IMR-90 (cell line): ENCODE measurements at regions not wholly inside any gene's neighbourhood (a gene's known extent, or its start where the extent isn't known, plus 50 kb on each side); places are given as distances from the start of the nearest gene placed in this dataset.

Experiments used
- ATAC-seq: fragments of 200-7000 bp; cut with Tn5 transposase; 2 replicates; pipeline ENCODE4 v1.9.1; 2020; ENCODE audit warnings: low read depth, mild to moderate bottlenecking, moderate library complexity
- BruUV-seq: library from RNA; stranded (reverse); fragments of 400-500 nt; replicated peaks from 2 replicates; lab custom pipeline; 2021; lab: Mats Ljungman, UMichigan
- CTCF ChIA-PET: fragments of 300-600 bp; formaldehyde crosslinking; extraction: SDS; loops from one replicate; lab custom pipeline; 2021; ENCODE audit warnings: antibody characterized with exemption; lab: Yijun Ruan, JAX
- POLR2A ChIA-PET: fragments of 300-600 bp; sonication (Branson Sonifier 250); formaldehyde crosslinking; loops from one replicate; lab custom pipeline; 2022; ENCODE audit warnings: antibody characterized with exemption; ENCODE audit not compliant: unreplicated experiment; lab: Charles Lee
- DNase-seq: peaks from one replicate; pipeline ENCODE4 v3.0.0; 2013
- H2AFZ ChIP-seq: replicated peaks from 2 replicates; pipeline ENCODE3; 2013; ENCODE audit warnings: low read length, mild to moderate bottlenecking; ENCODE audit not compliant: poor library complexity
- H2AK5ac ChIP-seq: 2 replicates; pipeline ENCODE4 v1.6.1; 2013; ENCODE audit warnings: low read depth, low read length, inconsistent platforms
- H2AK9ac ChIP-seq: replicated peaks from 2 replicates; pipeline ENCODE3; 2013; ENCODE audit warnings: mild to moderate bottlenecking, low read depth, low read length, moderate library complexity; ENCODE audit not compliant: poor library complexity
- H2BK120ac ChIP-seq: 2 replicates; pipeline ENCODE4 v1.6.1; 2013; ENCODE audit warnings: low read depth, low read length, inconsistent platforms
- H2BK15ac ChIP-seq: 3 replicates; pipeline ENCODE4 v1.6.1; 2013; ENCODE audit warnings: low read depth, low read length, inconsistent platforms
- H2BK20ac ChIP-seq: 2 replicates; pipeline ENCODE4 v1.6.1; 2013; ENCODE audit warnings: low read depth, mild to moderate bottlenecking, inconsistent platforms, low read length, moderate library complexity
- H2BK5ac ChIP-seq: 2 replicates; pipeline ENCODE4 v1.6.1; 2013; ENCODE audit warnings: mild to moderate bottlenecking, low read depth, low read length, inconsistent platforms; ENCODE audit not compliant: poor library complexity, severe bottlenecking
- H3K14ac ChIP-seq: replicated peaks from 2 replicates; pipeline ENCODE4 v1.6.1; 2013; ENCODE audit warnings: low read depth, low read length, inconsistent platforms
- H3K18ac ChIP-seq: 2 replicates; pipeline ENCODE4 v1.6.1; 2013; ENCODE audit warnings: low read depth, low read length, control low read depth
- H3K23ac ChIP-seq: 2 replicates; pipeline ENCODE4 v1.6.1; 2013; ENCODE audit warnings: low read depth, low read length, inconsistent platforms
- H3K27ac ChIP-seq: 2 replicates; pipeline ENCODE4 v1.5.1; 2013; ENCODE audit warnings: mild to moderate bottlenecking, control low read depth, low read length; ENCODE audit not compliant: insufficient read depth
- H3K27me3 ChIP-seq: 2 replicates; pipeline ENCODE4 v1.6.1; 2013; ENCODE audit warnings: low read length; ENCODE audit not compliant: control insufficient read depth, insufficient read depth
- H3K36me3 ChIP-seq: 2 replicates; pipeline ENCODE4 v1.6.1; 2013; ENCODE audit warnings: low read length, mixed read lengths; ENCODE audit not compliant: control insufficient read depth, insufficient read depth
- H3K4ac ChIP-seq: 2 replicates; pipeline ENCODE4 v1.6.1; 2013; ENCODE audit warnings: low read depth, low read length, inconsistent platforms
- H3K4me1 ChIP-seq: 2 replicates; pipeline ENCODE4 v1.6.1; 2013; ENCODE audit warnings: low read length, mixed read lengths; ENCODE audit not compliant: control insufficient read depth, insufficient read depth
- H3K4me2 ChIP-seq: 2 replicates; pipeline ENCODE4 v1.6.1; 2013; ENCODE audit warnings: low read depth, mild to moderate bottlenecking, control low read depth, low read length, moderate library complexity
- H3K4me3 ChIP-seq: 2 replicates; pipeline ENCODE4 v1.5.1; 2013; ENCODE audit warnings: low read depth, mild to moderate bottlenecking, control low read depth, low read length, moderate library complexity; ENCODE audit not compliant: insufficient read depth
- H3K56ac ChIP-seq: 2 replicates; pipeline ENCODE4 v1.6.1; 2013; ENCODE audit warnings: low read length, inconsistent platforms; ENCODE audit not compliant: insufficient read depth; ENCODE audit errors: extremely low read depth
- H3K79me1 ChIP-seq, 2 experiments: 2 replicates each; pipeline ENCODE4 v1.6.1; 2013; ENCODE audit warnings: low read length in 2 of 2, inconsistent platforms in 1 of 2, low read depth in 1 of 2
- H3K9ac ChIP-seq: 2 replicates; pipeline ENCODE4 v1.6.1; 2013; ENCODE audit warnings: low read depth, low read length, control low read depth
- H3K9me1 ChIP-seq: 2 replicates; pipeline ENCODE4 v1.6.1; 2013; ENCODE audit warnings: low read length, inconsistent platforms; ENCODE audit not compliant: insufficient read depth
- H3K9me3 ChIP-seq: 2 replicates; pipeline ENCODE4 v1.6.1; 2013; ENCODE audit warnings: low read length; ENCODE audit not compliant: control insufficient read depth, insufficient read depth
- H4K20me1 ChIP-seq: 2 replicates; pipeline ENCODE4 v1.6.1; 2013; ENCODE audit warnings: low read length, inconsistent platforms; ENCODE audit not compliant: insufficient read depth
- H4K5ac ChIP-seq: 2 replicates; pipeline ENCODE4 v1.6.1; 2013; ENCODE audit warnings: mild to moderate bottlenecking, low read depth, low read length, control low read depth
- H4K8ac ChIP-seq, 2 experiments: 2 replicates each; pipeline ENCODE4 v1.6.1; 2013; ENCODE audit warnings: low read depth in 2 of 2, low read length in 2 of 2, control low read depth in 1 of 2, inconsistent platforms in 1 of 2
- H4K91ac ChIP-seq: 2 replicates; pipeline ENCODE4 v1.6.1; 2013; ENCODE audit warnings: low read depth, low read length, inconsistent platforms; ENCODE audit not compliant: insufficient read depth
- MAFK ChIP-seq: IDR thresholded peaks from 2 replicates; pipeline ENCODE4 v1.6.1; 2012; ENCODE audit warnings: low read depth, low read length, improper control_type of control experiment
- RFX5 ChIP-seq: IDR thresholded peaks from 2 replicates; pipeline ENCODE4 v1.8.0; 2012; ENCODE audit warnings: low read depth, mild to moderate bottlenecking, low read length, moderate library complexity
- SMC3 ChIP-seq: fragments of 150-350 bp; IDR thresholded peaks from 2 replicates; pipeline ENCODE4 v1.6.1; 2016; ENCODE audit warnings: low read depth, mild to moderate bottlenecking, antibody characterized with exemption, low read length, moderate library complexity
- WGBS, 2 experiments: methylation state at CpG; one replicate each; pipeline versions ENCODE4 v1.1.5 to v1.1.7; 2013; ENCODE audit warnings: missing lambda C conversion rate in 2 of 2; ENCODE audit not compliant: insufficient read length in 1 of 2; ENCODE audit errors: extremely low coverage in 2 of 2; 5-methylcytosine and 5-hydroxymethylcytosine counted together
- dilution Hi-C: fragments of 300-500 bp; cut with HindIII; formaldehyde crosslinking; loops from one replicate; pipeline ENCODE4 v1.14.3; 2018; ENCODE audit warnings: low sequenced_read_pairs; ENCODE audit not compliant: unreplicated experiment
- in situ Hi-C: fragments of 300-500 bp; cut with MboI; formaldehyde crosslinking; loops from 3 replicates; pipeline ENCODE4 v1.14.3; 2019; ENCODE audit warnings: low sequenced_read_pairs, inconsistent platforms, mixed read lengths
- intact Hi-C: fragments of 100-400 bp; cut with micrococcal nuclease; formaldehyde crosslinking; loops from 2 replicates; pipeline ENCODE4 v1.10.0; 2022

- no peak for TF ChIP-seq MAFK
- no peak for TF ChIP-seq RFX5
These were observed 492.0 kb downstream of the TNS1 start (continued) for GRCh38 chr2:217510771-217511291.

GRCh38 chr2:217505303-217505702, 497.5 kb downstream of the TNS1 start:
- H2AK5ac ChIP-seq: peak overlapping the region; percentile 3; the same call in 1 of the 2 replicates
- no peak overlapping the region for H2AK9ac ChIP-seq
- no peak overlapping the region for H3K4me2 ChIP-seq
- BruUV-seq: no TSS peak
- peak overlapping the region; percentile 79 for H4K91ac ChIP-seq
- ChIA-PET POLR2A (no interaction called here), CTCF (no interaction called here)
- dilution Hi-C loops (loop anchor here (25.0 kb wide), 2 partner anchors 818 to 993 kb away; partner anchors contain the start of gene IGFBP5), intact Hi-C loops (no loop called here), in situ Hi-C loops (loop anchor here (10.0 to 25.0 kb wide), 2 partner anchors 221 to 993 kb away; no protein-coding TSS in a partner anchor)
- H3K56ac ChIP-seq: no peak overlapping the region; the same call in 1 of the 2 replicates
- H3K36me3 ChIP-seq: no peaks in the 10 kb centered on the region
- no peak for TF ChIP-seq SMC3
- peak; percentile 50 for TF ChIP-seq MAFK
- H2BK20ac ChIP-seq: peak overlapping the region; percentile 74; the same call in 1 of the 2 replicates
- no peak for ATAC-seq
- WGBS, 2 experiments: no CpG with 5 or more reads among the region's 1 CpG
- peak overlapping the region; percentile 15; the same call in 1 of the 3 replicates for H2BK15ac ChIP-seq
- no peak overlapping the region for H3K18ac ChIP-seq
- H3K4me1 ChIP-seq: peaks cover 4% of the 10 kb centered on the region; the same call in 1 of the 2 replicates
- H3K9ac ChIP-seq: no peak overlapping the region
- no peak overlapping the region for H4K5ac ChIP-seq
- H3K23ac ChIP-seq: no peak overlapping the region
- no peak for DNase-seq
- H3K27me3 ChIP-seq: no peaks in the 10 kb centered on the region
- H2BK120ac ChIP-seq: peak overlapping the region; percentile 50; the same call in 1 of the 2 replicates
- H4K8ac ChIP-seq: 0 out of 4 replicates have a peak overlapping the region, but pooled peaks of 1 of the 2 experiments have one; percentile 57
- H3K4me3 ChIP-seq: no peak overlapping the region
- peak overlapping the region; percentile 64; the same call in 1 of the 2 replicates for H3K4ac ChIP-seq
- no peak overlapping the region for H3K14ac ChIP-seq
- no peaks in the 10 kb centered on the region for H3K9me3 ChIP-seq
- H3K27ac ChIP-seq: no peak overlapping the region
- H4K20me1 ChIP-seq: no peaks in the 10 kb centered on the region
- H3K79me1 ChIP-seq: no peaks in the 10 kb centered on the region
- no peak overlapping the region for H2AFZ ChIP-seq
- no peak overlapping the region for H2BK5ac ChIP-seq
- no peaks in the 10 kb centered on the region for H3K9me1 ChIP-seq
